Stimulated activated CD4-positive, alpha-beta T cell treated with anti-CD3 and anti-CD28 coated beads, Interleukin-2, amount 100 ng/mL, for 48 hours (primary cell): ENCODE measurements at regions not wholly inside any gene's neighbourhood (a gene's known extent, or its start where the extent isn't known, plus 50 kb on each side); places are given as distances from the start of the nearest gene placed in this dataset.
"Not testable (repeated sequence)": the region's sequence is repeated elsewhere in the genome, so short reads cannot be mapped to it uniquely, and the experiment has no call there.

ENCODE experiments used
- DNase-seq, 2 donors: peaks; one replicate each; pipeline ENCODE4 v3.0.0-alpha.2; 2020

DNA sequence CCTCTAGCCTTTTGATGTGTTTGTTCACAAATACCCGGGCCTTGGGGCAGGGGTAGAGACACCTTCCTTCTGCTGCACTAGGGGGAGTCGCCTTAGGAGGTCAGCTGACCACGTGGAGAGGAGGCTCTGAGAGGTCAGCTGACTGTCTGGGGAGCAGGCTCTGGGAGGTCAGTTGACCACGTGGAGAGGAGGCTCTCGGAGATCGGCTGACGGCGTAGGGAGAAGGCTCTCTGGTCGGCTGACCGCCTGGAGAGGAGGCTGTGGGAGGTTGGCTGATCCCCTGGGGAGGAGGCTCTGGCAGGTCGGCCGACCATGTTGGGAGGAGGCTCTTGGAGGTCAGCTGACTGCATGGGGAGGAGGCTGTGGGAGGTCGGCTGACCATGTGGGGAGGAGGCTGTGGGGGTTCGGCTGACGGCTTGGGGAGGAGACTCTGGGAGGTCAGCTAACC, 59.6 kb upstream of the LYZL1 start:
- DNase-seq = no peak

DNA sequence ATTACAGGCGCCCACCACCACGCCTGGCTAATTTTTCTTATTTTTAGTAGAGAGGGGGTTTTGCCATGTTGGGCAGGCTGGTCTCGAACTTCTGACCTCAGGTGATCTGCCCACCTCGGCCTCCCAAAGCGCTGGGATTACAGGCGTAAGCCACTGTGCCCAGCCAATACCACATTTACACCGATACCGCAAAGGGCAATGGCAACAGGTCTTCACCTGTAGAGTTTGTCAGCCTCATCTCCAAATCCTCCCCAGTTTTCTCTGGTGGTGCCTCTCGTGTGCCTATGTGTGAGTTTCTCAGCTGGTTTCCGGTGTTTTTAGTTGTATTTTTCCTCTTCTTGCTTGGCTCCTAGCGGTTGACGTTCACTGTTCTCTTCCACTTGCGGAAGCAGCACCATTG, 52.0 kb upstream of the LYZL1 start:
- not testable (repeated sequence) for DNase-seq

GRCh38 chr10:29237786-29238185, 51.1 kb upstream of the LYZL1 start:
- no peak for DNase-seq

DNA sequence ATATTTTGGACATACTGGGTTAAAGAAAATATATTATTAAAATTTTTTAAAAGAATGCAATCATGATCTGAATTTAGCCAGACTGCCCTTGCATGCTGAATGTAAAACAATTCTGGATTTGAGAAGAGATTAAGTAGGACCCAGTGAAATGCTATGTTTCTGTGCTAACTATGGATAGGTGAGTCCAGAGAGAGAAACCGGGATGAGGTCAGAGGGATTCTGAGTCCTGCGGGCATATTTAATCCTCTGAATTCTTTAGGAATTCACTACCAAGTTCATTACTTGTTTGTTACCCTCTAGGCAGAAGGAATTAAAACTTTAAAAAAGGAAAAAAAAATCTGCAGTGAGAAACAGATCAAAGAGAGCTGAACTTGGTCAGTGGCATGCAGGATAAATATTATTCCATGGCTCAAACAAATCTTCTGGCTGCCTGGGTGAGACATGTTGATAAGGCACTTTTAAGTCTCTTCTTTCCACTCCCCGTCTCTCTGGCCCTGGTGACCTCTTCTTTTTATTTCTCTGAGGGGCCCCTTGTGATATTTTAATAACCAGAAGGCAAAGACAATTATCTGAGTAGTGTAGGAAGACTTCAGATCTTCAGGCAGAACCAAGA, 50.2 kb upstream of the LYZL1 start:
- DNase-seq = no peak
